ENCODE measurements at regions not wholly inside any gene's neighbourhood (a gene's known extent, or its start where the extent isn't known, plus 50 kb on each side); places are given as distances from the start of the nearest gene placed in this dataset.

- TF ChIP-seq GABPA (IDR thresholded peaks at IDR 0.05; ENCODE audit: low read depth) (no peak), SREBF1 (IDR thresholded peaks at IDR 0.05; ENCODE audit: low read length) (no peak), JUNB (IDR thresholded peaks at IDR 0.05) (no peak)
These were observed 762.6 kb upstream of the SEMA6A start (continued) for GRCh38 chr5:117337064-117337749.

GRCh38 chr5:117336208-117336607 is 761.6 kb upstream of the SEMA6A start:
- BruUV-seq (replicated peaks): no TSS peak
- no peaks in the 10 kb centered on the region for H3K27me3 ChIP-seq (replicated peaks in 1 of 2; ENCODE audit: control insufficient read depth in 2 of 2, insufficient read depth in 2 of 2, low read length in 1 of 2)
- no peaks in the 10 kb centered on the region for H3K79me2 ChIP-seq (ENCODE audit: control insufficient read depth, insufficient read depth, low read length)
- H3K36me3 ChIP-seq (ENCODE audit: control insufficient read depth in 2 of 2, insufficient read depth in 2 of 2, low read length in 1 of 2): no peaks in the 10 kb centered on the region
- no peak overlapping the region for H3K4me3 ChIP-seq
- TF ChIP-seq SIN3A (IDR thresholded peaks at IDR 0.05; ENCODE audit: low read depth, low read length) (no peak), PAX8 (IDR thresholded peaks at IDR 0.05) (no peak)
- no peak overlapping the region for H3K27ac ChIP-seq (ENCODE audit: control insufficient read depth, insufficient read depth)
- ATAC-seq: no peak
- no peaks in the 10 kb centered on the region for H4K20me1 ChIP-seq (ENCODE audit: control insufficient read depth, insufficient read depth)
- intact Hi-C loops (cut with micrococcal nuclease; ENCODE audit: unreplicated experiment) (no loop called here), in situ Hi-C loops (cut with MboI) (no loop called here)
- H3K4me2 ChIP-seq (ENCODE audit: control insufficient read depth, insufficient read depth): no peak overlapping the region
- H2AFZ ChIP-seq (ENCODE audit: control insufficient read depth, low read depth, low read length): no peak overlapping the region
- no peak overlapping the region for H3K9ac ChIP-seq (ENCODE audit: control insufficient read depth, insufficient read depth, low read length)
- POLR2A ChIA-PET: no interaction called here
- CTCF ChIA-PET: no interaction called here
- H3K9me3 ChIP-seq (replicated peaks; ENCODE audit: control insufficient read depth, insufficient read depth, low read length): no peaks in the 10 kb centered on the region
- H3K4me1 ChIP-seq (ENCODE audit: control insufficient read depth, insufficient read depth, low read length): no peaks in the 10 kb centered on the region
- RAD21 ChIA-PET (ENCODE audit: unreplicated experiment): no interaction called here
- no peak for DNase-seq (ENCODE audit: low read depth, low spot score)
- 29% methylated on average over 3 of the region's 3 CpGs for WGBS (ENCODE audit: insufficient coverage, insufficient replicate concordance, low lambda C conversion rate, missing lambda C conversion rate)
- SMC1A ChIA-PET (ENCODE audit: uncharacterized antibody, unreplicated experiment): no interaction called here
- no peak for FAIRE-seq

- H3K27me3 ChIP-seq (replicated peaks in 1 of 2; ENCODE audit: control insufficient read depth in 2 of 2, insufficient read depth in 2 of 2, low read length in 1 of 2): no peaks in the 10 kb centered on the region
- ChIA-PET POLR2A (no interaction called here), CTCF (no interaction called here), RAD21 (ENCODE audit: unreplicated experiment) (no interaction called here), SMC1A (ENCODE audit: uncharacterized antibody, unreplicated experiment) (no interaction called here)
- no peaks in the 10 kb centered on the region for H3K36me3 ChIP-seq (ENCODE audit: control insufficient read depth in 2 of 2, insufficient read depth in 2 of 2, low read length in 1 of 2)
- no peak for FAIRE-seq
- no peaks in the 10 kb centered on the region for H4K20me1 ChIP-seq (ENCODE audit: control insufficient read depth, insufficient read depth)
- no peak overlapping the region for H3K27ac ChIP-seq (ENCODE audit: control insufficient read depth, insufficient read depth)
- no peak for DNase-seq (ENCODE audit: low read depth, low spot score)
- no peaks in the 10 kb centered on the region for H3K9me3 ChIP-seq (replicated peaks; ENCODE audit: control insufficient read depth, insufficient read depth, low read length)
- H3K9ac ChIP-seq (ENCODE audit: control insufficient read depth, insufficient read depth, low read length): no peak overlapping the region
- H3K79me2 ChIP-seq (ENCODE audit: control insufficient read depth, insufficient read depth, low read length): no peaks in the 10 kb centered on the region
- H3K4me1 ChIP-seq (ENCODE audit: control insufficient read depth, insufficient read depth, low read length): no peaks in the 10 kb centered on the region
- WGBS (ENCODE audit: insufficient coverage, insufficient replicate concordance, low lambda C conversion rate, missing lambda C conversion rate): 43% methylated on average over 3 of the region's 3 CpGs
- H3K4me2 ChIP-seq (ENCODE audit: control insufficient read depth, insufficient read depth): no peak overlapping the region
- intact Hi-C loops (cut with micrococcal nuclease; ENCODE audit: unreplicated experiment) (no loop called here), in situ Hi-C loops (cut with MboI) (no loop called here)
- no peak for ATAC-seq
- no TSS peak for BruUV-seq (replicated peaks)
- no peak overlapping the region for H3K4me3 ChIP-seq
- H2AFZ ChIP-seq (ENCODE audit: control insufficient read depth, low read depth, low read length): no peak overlapping the region
- TF ChIP-seq PBX3 (IDR thresholded peaks at IDR 0.05; ENCODE audit: insufficient replicate concordance, low read depth, low read length) (no peak), FOS (IDR thresholded peaks at IDR 0.05; ENCODE audit: borderline replicate concordance, extremely low read depth, insufficient read length) (no peak), NFYB (IDR thresholded peaks at IDR 0.05; ENCODE audit: insufficient read depth, low read depth, low read length) (no peak), SREBF2 (IDR thresholded peaks at IDR 0.05; ENCODE audit: low read length) (no peak), POLR2AphosphoS2 (IDR thresholded peaks at IDR 0.05; ENCODE audit: low read depth, low read length) (no peak), E2F8 (IDR thresholded peaks at IDR 0.05; ENCODE audit: low read depth, partially characterized antibody) (no peak), POLR2A (IDR thresholded peaks at IDR 0.05; ENCODE audit: low read depth, low read length) (no peak), YY1 (IDR thresholded peaks at IDR 0.05; ENCODE audit: low read depth, low read length) (no peak), CREB1 (IDR thresholded peaks at IDR 0.05; ENCODE audit: low read depth) (no peak), SMAD5 (IDR thresholded peaks at IDR 0.05; ENCODE audit: low read depth) (no peak), PML (IDR thresholded peaks at IDR 0.05; ENCODE audit: low read length) (no peak)
These were observed 758.4 kb upstream of the SEMA6A start for GRCh38 chr5:117333011-117333410.

Data from GM12878 (cell line).